Fibroblast of the aortic adventitia (primary cell): ENCODE measurements at regions not wholly inside any gene's neighbourhood (a gene's known extent, or its start where the extent isn't known, plus 50 kb on each side); places are given as distances from the start of the nearest gene placed in this dataset.

Experiments
- DNase-seq: peaks from one replicate; pipeline ENCODE4 v3.0.0-alpha.2; 2010; ENCODE audit warnings: low read depth
- H3K4me3 ChIP-seq: 2 replicates; pipeline ENCODE4 v1.5.1; 2011; ENCODE audit warnings: low read depth, mild to moderate bottlenecking, control low read depth, low read length, moderate library complexity
- TF ChIP-seq, protein P1 (sequence below): IDR thresholded peaks from 2 replicates; pipeline ENCODE4 v1.5.1; 2011; ENCODE audit warnings: mild to moderate bottlenecking, low read length, control low read depth, inconsistent platforms; ENCODE audit not compliant: insufficient read depth

DNA sequence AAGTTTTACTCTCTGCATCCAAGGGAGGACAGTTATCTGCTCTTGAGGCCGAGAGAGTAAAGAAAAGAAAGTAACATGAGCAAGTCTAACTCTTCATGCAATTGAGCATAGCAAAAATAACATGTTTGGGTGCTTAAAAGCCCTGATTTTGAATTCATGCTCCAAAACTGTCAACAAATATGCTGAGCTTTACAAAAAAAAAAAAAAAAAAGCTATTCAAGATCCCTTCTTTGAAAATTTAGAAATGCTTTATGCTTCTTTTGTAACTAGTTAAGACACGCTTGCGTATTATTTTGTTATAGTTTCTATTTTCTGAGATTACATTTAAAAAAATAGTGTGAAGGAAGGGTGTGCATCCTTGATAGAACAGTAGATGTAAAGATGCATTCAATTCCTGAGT, 1733.0 kb downstream of the MRPL39 start:
- no peak for DNase-seq
- TF ChIP-seq, protein P1, sequence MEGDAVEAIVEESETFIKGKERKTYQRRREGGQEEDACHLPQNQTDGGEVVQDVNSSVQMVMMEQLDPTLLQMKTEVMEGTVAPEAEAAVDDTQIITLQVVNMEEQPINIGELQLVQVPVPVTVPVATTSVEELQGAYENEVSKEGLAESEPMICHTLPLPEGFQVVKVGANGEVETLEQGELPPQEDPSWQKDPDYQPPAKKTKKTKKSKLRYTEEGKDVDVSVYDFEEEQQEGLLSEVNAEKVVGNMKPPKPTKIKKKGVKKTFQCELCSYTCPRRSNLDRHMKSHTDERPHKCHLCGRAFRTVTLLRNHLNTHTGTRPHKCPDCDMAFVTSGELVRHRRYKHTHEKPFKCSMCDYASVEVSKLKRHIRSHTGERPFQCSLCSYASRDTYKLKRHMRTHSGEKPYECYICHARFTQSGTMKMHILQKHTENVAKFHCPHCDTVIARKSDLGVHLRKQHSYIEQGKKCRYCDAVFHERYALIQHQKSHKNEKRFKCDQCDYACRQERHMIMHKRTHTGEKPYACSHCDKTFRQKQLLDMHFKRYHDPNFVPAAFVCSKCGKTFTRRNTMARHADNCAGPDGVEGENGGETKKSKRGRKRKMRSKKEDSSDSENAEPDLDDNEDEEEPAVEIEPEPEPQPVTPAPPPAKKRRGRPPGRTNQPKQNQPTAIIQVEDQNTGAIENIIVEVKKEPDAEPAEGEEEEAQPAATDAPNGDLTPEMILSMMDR, result no peak
- no peak overlapping the region for H3K4me3 ChIP-seq

DNA sequence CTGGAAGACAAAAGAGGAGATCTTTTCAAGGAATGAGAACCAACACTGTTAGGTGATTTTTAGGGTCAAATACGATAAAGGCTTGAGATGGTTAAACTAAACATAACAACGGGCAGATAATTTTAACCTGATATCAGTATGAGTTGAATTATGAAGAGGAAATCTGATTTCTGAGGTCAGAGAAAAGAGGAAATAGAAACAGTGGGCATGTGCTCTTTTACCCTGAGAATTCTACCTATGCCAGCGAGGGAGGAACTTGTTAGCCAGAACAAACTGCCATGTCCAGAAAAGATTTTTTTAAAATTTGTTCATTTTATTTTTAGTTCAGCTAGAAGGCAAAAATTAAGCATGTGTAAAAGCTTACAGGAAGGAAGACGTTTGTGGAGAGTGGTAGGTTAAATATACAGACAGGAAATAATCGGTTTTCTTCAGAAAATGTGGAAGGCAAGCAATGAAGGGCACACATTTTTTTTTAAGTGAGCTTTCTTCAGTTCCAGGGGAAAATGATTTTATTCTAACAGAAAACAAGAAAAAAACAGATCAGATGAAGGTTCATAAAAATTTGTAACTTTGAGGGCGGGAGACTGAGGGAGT, 1745.3 kb downstream of the MRPL39 start:
- TF ChIP-seq, protein P1, result no peak
- no peak for DNase-seq
- H3K4me3 ChIP-seq, result no peak overlapping the region

DNA sequence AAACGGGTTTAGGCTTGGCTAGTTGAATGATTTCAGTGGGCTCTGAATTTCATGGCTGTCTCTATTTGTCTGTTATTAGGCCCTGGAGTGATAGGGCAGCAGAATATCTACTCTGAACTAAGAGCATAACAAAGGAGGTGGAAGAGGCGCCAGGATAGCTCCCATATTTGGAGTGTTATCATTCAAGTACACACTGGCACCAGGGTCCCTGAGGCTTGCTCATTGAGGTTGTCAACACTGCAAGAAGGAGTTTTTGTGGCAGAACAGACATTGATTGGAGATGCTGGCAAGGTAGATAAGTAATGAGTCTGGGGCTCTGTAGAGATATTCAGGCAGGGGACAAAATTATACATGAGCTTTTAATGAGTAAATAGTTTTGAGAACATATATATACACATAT, 1748.4 kb downstream of the MRPL39 start:
- TF ChIP-seq, protein P1, result no peak
- DNase-seq, result no peak

DNA sequence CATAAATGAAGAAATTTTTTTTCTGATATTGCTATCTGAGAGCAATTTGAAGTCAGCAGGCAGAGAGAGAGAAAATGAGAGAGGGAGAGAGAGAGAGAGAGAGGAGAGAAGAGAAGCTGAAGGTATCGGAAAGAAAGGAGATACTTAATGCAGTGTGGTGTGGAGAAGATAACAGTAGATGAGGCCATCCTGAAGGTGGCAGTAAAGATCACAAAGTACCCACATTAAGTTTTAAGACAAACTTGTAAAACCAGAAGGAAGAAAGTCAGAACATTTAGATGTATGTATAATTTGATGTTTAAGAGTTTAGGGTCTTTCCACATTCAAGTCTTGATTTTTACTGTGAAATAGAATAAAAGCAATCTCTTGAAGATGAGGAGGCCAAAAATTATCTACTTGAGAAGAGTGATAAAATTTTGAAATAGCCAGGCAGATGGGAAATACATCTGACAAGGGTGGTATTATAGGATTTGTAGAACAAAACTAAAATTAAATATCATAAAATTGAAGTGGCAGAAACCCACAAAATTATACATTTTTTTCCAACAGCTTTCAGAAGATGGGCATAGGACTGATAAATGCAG, 1753.4 kb downstream of the MRPL39 start:
- H3K4me3 ChIP-seq, result no peak overlapping the region
- TF ChIP-seq, protein P1, result peak; percentile 3
- DNase-seq, result peak; percentile 8

More for the DNA sequence above, 1748.4 kb downstream of the MRPL39 start:
- H3K4me3 ChIP-seq, result no peak overlapping the region

DNA sequence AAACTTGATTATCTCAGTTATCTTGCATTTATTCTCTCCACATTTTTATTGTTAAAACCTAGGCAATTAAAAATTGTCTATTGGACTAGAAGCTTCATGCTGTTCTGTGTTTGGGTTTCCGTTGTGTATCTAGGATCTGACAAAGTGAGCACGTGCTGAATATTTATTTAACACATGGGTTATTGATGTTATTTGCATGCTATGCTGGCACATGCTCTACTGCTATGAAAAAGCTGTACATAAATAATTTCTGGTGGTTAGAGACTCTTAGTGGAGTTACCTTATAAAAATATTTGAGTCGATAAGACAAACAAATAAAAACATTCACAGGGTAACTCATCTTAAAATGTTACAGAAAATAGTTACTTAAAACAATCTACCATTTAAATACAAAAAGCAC, 1769.7 kb downstream of the MRPL39 start:
- TF ChIP-seq, protein P1, result no peak
- no peak overlapping the region for H3K4me3 ChIP-seq

DNA sequence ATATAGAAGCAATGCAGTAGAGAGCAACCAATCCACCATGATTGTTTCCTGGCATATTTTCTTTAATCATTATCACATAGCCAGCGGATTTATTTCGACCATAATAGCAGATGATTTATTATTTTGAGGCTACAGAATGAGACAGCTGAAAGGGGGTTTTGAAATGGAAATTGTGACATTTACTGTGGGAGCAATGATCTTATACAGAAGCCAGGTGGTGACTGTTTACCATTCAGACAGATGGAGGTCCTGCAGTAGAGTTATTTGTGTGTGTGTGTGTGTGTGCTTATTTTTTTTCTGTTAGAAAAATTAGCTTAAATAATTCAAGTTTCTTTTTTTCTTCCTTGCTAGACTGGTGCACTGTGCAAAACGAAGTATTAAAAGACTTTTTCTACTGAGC, 1784.5 kb downstream of the MRPL39 start:
- TF ChIP-seq, protein P1, result no peak
- DNase-seq, result no peak
- H3K4me3 ChIP-seq, result no peak overlapping the region

More for the DNA sequence above, 1769.7 kb downstream of the MRPL39 start:
- DNase-seq, result no peak

DNA sequence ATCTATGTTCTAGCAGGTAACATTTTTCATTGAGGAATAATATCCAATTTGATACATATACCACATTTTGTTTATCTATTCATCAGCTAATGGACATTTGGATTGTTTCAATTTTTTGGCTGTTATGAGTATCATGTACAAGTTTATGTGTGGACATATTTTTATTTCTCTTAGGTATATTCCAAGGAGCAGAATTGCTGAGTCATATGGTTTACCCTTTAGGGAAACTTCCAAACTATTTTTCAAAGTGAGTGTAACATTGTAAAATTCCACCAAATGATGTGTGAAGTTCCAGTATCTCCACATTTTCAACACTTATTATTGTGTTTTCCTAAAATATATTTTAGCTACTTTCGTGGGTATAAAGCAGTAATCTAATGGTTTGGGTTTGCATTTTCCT, 1789.9 kb downstream of the MRPL39 start:
- TF ChIP-seq, protein P1, result no peak
- DNase-seq, result no peak
- no peak overlapping the region for H3K4me3 ChIP-seq
